ENCODE measurements at regions not wholly inside any gene's neighbourhood (a gene's known extent, or its start where the extent isn't known, plus 50 kb on each side); places are given as distances from the start of the nearest gene placed in this dataset.

DNA sequence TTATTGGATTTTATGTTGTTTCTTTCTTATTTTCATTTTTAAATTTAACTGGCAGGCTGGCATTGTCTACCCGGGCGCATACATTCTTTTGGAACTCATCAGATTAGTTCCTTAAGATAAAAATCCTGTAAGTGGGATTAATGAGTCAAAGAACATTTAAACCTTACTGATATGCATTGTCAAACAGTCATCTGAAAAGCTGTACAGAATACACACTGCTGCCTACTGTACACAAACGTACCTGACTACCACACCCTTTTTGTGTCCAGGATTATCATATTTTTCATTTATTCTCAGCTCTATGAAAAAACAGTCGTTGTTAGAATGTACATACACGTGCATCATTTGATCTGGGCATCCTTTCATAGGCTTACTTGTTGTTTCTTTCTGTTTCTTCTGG lies 358.3 kb downstream of the EFNB2 start:
- H3K4me1 Mint-ChIP-seq: no peaks in the 10 kb centered on the region
- Histone ChIP-seq H3K4me3 (ENCODE audit: low read depth, low read length) (no peak overlapping the region), H3K36me3 (ENCODE audit: control insufficient read depth, insufficient read depth, low read length) (no peaks in the 10 kb centered on the region), H3K9me3 (ENCODE audit: control insufficient read depth in 2 of 2, low read length in 2 of 2) (no peaks in the 10 kb centered on the region), H3K27ac (ENCODE audit: insufficient read depth, low read length, poor library complexity, severe bottlenecking) (no peak overlapping the region), H3K4me1 (ENCODE audit: control insufficient read depth, insufficient read depth, low read length, poor library complexity, severe bottlenecking) (no peaks in the 10 kb centered on the region), H3K27me3 (ENCODE audit: control insufficient read depth, insufficient read depth, low read length) (no peaks in the 10 kb centered on the region)
- no peaks in the 10 kb centered on the region for H3K27me3 Mint-ChIP-seq
- no peaks in the 10 kb centered on the region for H3K36me3 Mint-ChIP-seq
- no peak overlapping the region for H3K27ac Mint-ChIP-seq
- ATAC-seq (ENCODE audit: low read depth in 2 of 2) (no peak), DNase-seq (no peak)
- peaks cover 0 to 4% (median 0%) of the 10 kb centered on the region in 7 donors for H3K9me3 Mint-ChIP-seq
- no peak overlapping the region for H3K4me3 Mint-ChIP-seq

DNA sequence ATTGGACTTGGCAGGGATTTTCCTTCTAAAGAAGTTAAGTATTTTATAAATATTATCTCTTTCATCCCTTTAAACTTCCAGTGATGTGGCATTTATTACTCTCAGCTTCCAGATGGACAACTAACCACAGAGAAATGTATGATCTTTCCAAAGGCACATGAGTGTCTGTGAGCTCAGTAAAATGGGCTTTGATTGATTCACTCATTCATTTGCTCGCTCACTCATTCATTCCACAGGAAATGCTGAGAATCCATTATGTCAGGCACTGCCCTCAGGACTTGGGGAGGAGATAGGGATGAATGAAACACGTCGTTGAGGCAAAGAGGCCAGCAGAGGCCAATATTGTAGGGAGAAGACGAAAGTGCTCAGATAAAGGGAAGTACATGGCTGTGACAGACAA lies 359.3 kb downstream of the EFNB2 start:
- Mint-ChIP-seq H3K4me3 (no peak overlapping the region), H3K27ac (no peak overlapping the region), H3K27me3 (no peaks in the 10 kb centered on the region), H3K9me3 (peaks cover 0 to 3% (median 0%) of the 10 kb centered on the region in 7 donors), H3K36me3 (no peaks in the 10 kb centered on the region), H3K4me1 (no peaks in the 10 kb centered on the region)
- H3K36me3 ChIP-seq (ENCODE audit: control insufficient read depth, insufficient read depth, low read length): no peaks in the 10 kb centered on the region
- H3K27me3 ChIP-seq (ENCODE audit: control insufficient read depth, insufficient read depth, low read length): no peaks in the 10 kb centered on the region
- H3K4me1 ChIP-seq (ENCODE audit: control insufficient read depth, insufficient read depth, low read length, poor library complexity, severe bottlenecking): no peaks in the 10 kb centered on the region
- no peak for DNase-seq
- H3K27ac ChIP-seq (ENCODE audit: insufficient read depth, low read length, poor library complexity, severe bottlenecking): no peak overlapping the region
- H3K9me3 ChIP-seq (ENCODE audit: control insufficient read depth in 2 of 2, low read length in 2 of 2): no peaks in the 10 kb centered on the region
- no peak overlapping the region for H3K4me3 ChIP-seq (ENCODE audit: low read depth, low read length)
- no peak for ATAC-seq (ENCODE audit: low read depth in 2 of 2)

- H3K9me3 Mint-ChIP-seq: peaks cover 0 to 4% (median 0%) of the 10 kb centered on the region in 7 donors
- Histone ChIP-seq H3K36me3 (ENCODE audit: control insufficient read depth, insufficient read depth, low read length) (no peaks in the 10 kb centered on the region), H3K9me3 (ENCODE audit: control insufficient read depth in 2 of 2, low read length in 2 of 2) (no peaks in the 10 kb centered on the region), H3K4me3 (ENCODE audit: low read depth, low read length) (no peak overlapping the region), H3K27me3 (ENCODE audit: control insufficient read depth, insufficient read depth, low read length) (no peaks in the 10 kb centered on the region), H3K27ac (ENCODE audit: insufficient read depth, low read length, poor library complexity, severe bottlenecking) (no peak overlapping the region), H3K4me1 (ENCODE audit: control insufficient read depth, insufficient read depth, low read length, poor library complexity, severe bottlenecking) (no peaks in the 10 kb centered on the region)
- DNase-seq (no peak), ATAC-seq (ENCODE audit: low read depth in 2 of 2) (no peak)
- H3K4me3 Mint-ChIP-seq: no peak overlapping the region
- H3K4me1 Mint-ChIP-seq: no peaks in the 10 kb centered on the region
- H3K36me3 Mint-ChIP-seq: no peaks in the 10 kb centered on the region
- H3K27me3 Mint-ChIP-seq: no peaks in the 10 kb centered on the region
- H3K27ac Mint-ChIP-seq: no peak overlapping the region
Measured at GRCh38 chr13:106173891-106174610, 361.4 kb downstream of the EFNB2 start.

- no peak for DNase-seq
- peaks cover 0 to 4% (median 0%) of the 10 kb centered on the region in 7 donors for H3K9me3 Mint-ChIP-seq
- H3K36me3 ChIP-seq (ENCODE audit: control insufficient read depth, insufficient read depth, low read length): no peaks in the 10 kb centered on the region
- no peak overlapping the region for H3K27ac ChIP-seq (ENCODE audit: insufficient read depth, low read length, poor library complexity, severe bottlenecking)
- no peak overlapping the region for H3K27ac Mint-ChIP-seq
- H3K4me3 Mint-ChIP-seq: no peak overlapping the region
- no peaks in the 10 kb centered on the region for H3K9me3 ChIP-seq (ENCODE audit: control insufficient read depth in 2 of 2, low read length in 2 of 2)
- no peaks in the 10 kb centered on the region for H3K27me3 Mint-ChIP-seq
- no peak for ATAC-seq (ENCODE audit: low read depth in 2 of 2)
- no peaks in the 10 kb centered on the region for H3K27me3 ChIP-seq (ENCODE audit: control insufficient read depth, insufficient read depth, low read length)
- no peaks in the 10 kb centered on the region for H3K4me1 ChIP-seq (ENCODE audit: control insufficient read depth, insufficient read depth, low read length, poor library complexity, severe bottlenecking)
- H3K36me3 Mint-ChIP-seq: no peaks in the 10 kb centered on the region
- no peaks in the 10 kb centered on the region for H3K4me1 Mint-ChIP-seq
- no peak overlapping the region for H3K4me3 ChIP-seq (ENCODE audit: low read depth, low read length)
Measured at GRCh38 chr13:106173346-106173745, 362.1 kb downstream of the EFNB2 start.

DNA sequence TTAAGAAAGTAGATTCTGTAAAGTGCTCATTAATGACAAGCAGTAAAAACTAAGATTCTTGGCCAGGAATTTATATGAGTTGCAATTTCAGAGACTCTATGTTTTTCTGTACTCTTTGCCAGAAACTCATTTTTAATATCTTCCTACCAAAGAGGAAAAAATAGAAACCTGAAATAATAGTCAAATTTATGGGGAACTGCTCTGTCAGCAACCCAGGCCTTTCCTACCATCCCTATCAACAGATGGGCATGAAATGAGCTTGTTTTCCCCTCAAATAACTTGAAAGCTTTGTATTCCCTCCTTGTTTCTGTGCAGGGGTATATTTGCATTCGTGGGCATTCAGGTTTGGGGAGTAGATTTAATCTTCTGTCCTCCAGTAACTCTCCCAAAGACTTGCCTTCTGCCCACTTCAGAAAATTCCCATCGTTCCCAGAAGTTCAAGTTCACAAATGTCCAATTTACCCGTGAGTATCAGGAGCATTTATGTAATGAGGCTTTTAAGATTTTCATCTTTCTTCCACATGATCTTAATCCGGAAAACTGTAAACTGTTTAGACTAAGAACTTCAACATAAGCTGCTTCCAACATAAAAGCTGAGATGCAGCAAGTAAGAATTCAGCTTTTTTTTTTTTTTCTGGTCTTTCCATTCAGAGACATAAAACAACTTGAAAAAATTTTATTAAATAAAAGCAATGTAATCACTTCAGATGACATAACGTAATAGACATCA lies 363.1 kb downstream of the EFNB2 start:
- H3K4me1 ChIP-seq (ENCODE audit: control insufficient read depth, insufficient read depth, low read length, poor library complexity, severe bottlenecking): no peaks in the 10 kb centered on the region
- Mint-ChIP-seq H3K27ac (no peak overlapping the region), H3K4me3 (no peak overlapping the region), H3K27me3 (no peaks in the 10 kb centered on the region), H3K9me3 (peaks cover 0 to 6% (median 0%) of the 10 kb centered on the region in 7 donors), H3K36me3 (no peaks in the 10 kb centered on the region), H3K4me1 (no peaks in the 10 kb centered on the region)
- no peaks in the 10 kb centered on the region for H3K27me3 ChIP-seq (ENCODE audit: control insufficient read depth, insufficient read depth, low read length)
- H3K4me3 ChIP-seq (ENCODE audit: low read depth, low read length): no peak overlapping the region
- DNase-seq: no peak
- ATAC-seq (ENCODE audit: low read depth in 2 of 2): no peak
- H3K36me3 ChIP-seq (ENCODE audit: control insufficient read depth, insufficient read depth, low read length): no peaks in the 10 kb centered on the region
- no peak overlapping the region for H3K27ac ChIP-seq (ENCODE audit: insufficient read depth, low read length, poor library complexity, severe bottlenecking)
- H3K9me3 ChIP-seq (ENCODE audit: control insufficient read depth in 2 of 2, low read length in 2 of 2): no peaks in the 10 kb centered on the region

DNA sequence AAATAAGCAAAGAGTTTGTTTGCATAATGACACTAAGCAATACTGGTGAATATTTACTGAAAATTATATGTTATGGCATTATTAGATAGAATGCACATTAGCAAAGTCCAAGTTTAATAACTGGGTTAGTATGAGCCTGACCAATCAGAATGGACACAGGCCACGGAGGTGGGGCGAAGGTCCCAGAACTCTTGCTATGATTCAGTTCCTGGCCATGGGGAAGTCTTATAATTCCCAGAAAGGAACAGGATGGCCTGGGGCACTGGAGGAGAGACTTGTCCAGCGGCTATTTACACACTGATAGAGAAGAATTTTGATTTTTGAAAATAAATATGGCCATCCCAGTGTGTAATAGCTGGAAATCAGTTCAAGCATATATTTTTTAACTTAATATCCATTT lies 372.0 kb downstream of the EFNB2 start:
- Mint-ChIP-seq H3K27me3 (no peaks in the 10 kb centered on the region), H3K27ac (no peak overlapping the region), H3K4me1 (no peaks in the 10 kb centered on the region), H3K36me3 (no peaks in the 10 kb centered on the region), H3K9me3 (peaks cover 0 to 12% (median 3%) of the 10 kb centered on the region in 7 donors), H3K4me3 (no peak overlapping the region)
- no peak overlapping the region for H3K27ac ChIP-seq (ENCODE audit: insufficient read depth, low read length, poor library complexity, severe bottlenecking)
- ATAC-seq (ENCODE audit: low read depth in 2 of 2) (no peak), DNase-seq (no peak)
- H3K27me3 ChIP-seq (ENCODE audit: control insufficient read depth, insufficient read depth, low read length): no peaks in the 10 kb centered on the region
- no peaks in the 10 kb centered on the region for H3K4me1 ChIP-seq (ENCODE audit: control insufficient read depth, insufficient read depth, low read length, poor library complexity, severe bottlenecking)
- no peak overlapping the region for H3K4me3 ChIP-seq (ENCODE audit: low read depth, low read length)
- no peaks in the 10 kb centered on the region for H3K36me3 ChIP-seq (ENCODE audit: control insufficient read depth, insufficient read depth, low read length)
- H3K9me3 ChIP-seq (ENCODE audit: control insufficient read depth in 2 of 2, low read length in 2 of 2): no peaks in the 10 kb centered on the region

DNA sequence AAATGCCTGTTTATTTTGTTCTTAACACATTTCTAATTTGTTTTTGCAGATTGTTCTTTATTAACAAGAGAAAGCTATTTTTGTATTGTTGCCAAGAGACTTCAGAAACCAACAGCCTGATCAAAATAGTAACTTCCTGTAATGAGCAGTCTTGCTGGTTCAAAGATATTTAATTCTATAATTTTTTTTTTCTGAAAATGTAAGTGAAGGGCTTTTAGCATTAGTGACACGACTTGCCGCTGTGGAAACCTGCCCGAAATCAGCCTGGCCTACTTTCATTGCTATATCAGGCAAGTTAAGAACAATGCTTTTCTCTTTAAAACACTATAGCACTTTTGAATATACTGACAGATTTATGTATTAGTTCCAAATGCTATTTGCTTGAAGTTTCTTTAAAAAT lies 374.3 kb downstream of the EFNB2 start:
- Histone ChIP-seq H3K27ac (ENCODE audit: insufficient read depth, low read length, poor library complexity, severe bottlenecking) (no peak overlapping the region), H3K4me1 (ENCODE audit: control insufficient read depth, insufficient read depth, low read length, poor library complexity, severe bottlenecking) (no peaks in the 10 kb centered on the region), H3K4me3 (ENCODE audit: low read depth, low read length) (no peak overlapping the region), H3K9me3 (ENCODE audit: control insufficient read depth in 2 of 2, low read length in 2 of 2) (no peaks in the 10 kb centered on the region), H3K27me3 (ENCODE audit: control insufficient read depth, insufficient read depth, low read length) (no peaks in the 10 kb centered on the region), H3K36me3 (ENCODE audit: control insufficient read depth, insufficient read depth, low read length) (no peaks in the 10 kb centered on the region)
- Mint-ChIP-seq H3K4me1 (no peaks in the 10 kb centered on the region), H3K27ac (no peak overlapping the region), H3K36me3 (no peaks in the 10 kb centered on the region), H3K27me3 (no peaks in the 10 kb centered on the region), H3K9me3 (peaks cover 0 to 5% (median 1%) of the 10 kb centered on the region in 7 donors), H3K4me3 (no peak overlapping the region)
- ATAC-seq (ENCODE audit: low read depth in 2 of 2) (no peak), DNase-seq (no peak)

Measured in CD4-positive, CD25-positive, alpha-beta regulatory T cell (primary cell).